ENCODE measurements at regions not wholly inside any gene's neighbourhood (a gene's known extent, or its start where the extent isn't known, plus 50 kb on each side); places are given as distances from the start of the nearest gene placed in this dataset.
A peak's percentile ranks its signal among the peaks of the same experiment; 100 is the strongest.

DNA sequence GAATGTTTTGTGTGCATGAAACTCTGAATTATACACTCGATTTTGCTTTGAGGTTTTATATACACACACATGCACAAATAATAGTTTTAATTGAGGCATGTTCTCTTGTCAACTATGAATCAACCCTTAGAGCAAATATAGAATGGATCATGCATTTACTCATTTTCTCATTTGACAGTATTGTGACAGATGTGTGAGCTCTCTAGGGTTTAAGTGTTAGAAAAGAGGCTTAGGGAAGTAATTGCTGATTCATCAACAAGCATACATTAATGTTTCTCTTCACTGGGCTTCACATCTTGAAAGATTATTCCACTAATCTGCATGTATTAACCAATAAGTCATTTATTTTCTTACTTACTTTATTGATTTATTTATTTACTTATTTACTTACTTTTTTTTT, 1356.8 kb upstream of the ACO1 start:
- POLR2A ChIA-PET, result no interaction called here
- in situ Hi-C loops (cut with HindIII; ENCODE audit: extremely low pct_ligation_motif_present, low pct_unique_long_range_greater_than_20kb) (no loop called here), intact Hi-C loops (cut with micrococcal nuclease; ENCODE audit: unreplicated experiment) (no loop called here)
- no peak overlapping the region for H3K27ac ChIP-seq (ENCODE audit: extremely low read length, insufficient read depth, low read length)
- FAIRE-seq (no peak), ATAC-seq (no peak), DNase-seq (ENCODE audit: low spot score) (no peak)
- no TSS peak for BruUV-seq (replicated peaks)
- no peaks in the 10 kb centered on the region for H4K20me1 ChIP-seq (ENCODE audit: insufficient read depth, low read length)
- H3K27me3 ChIP-seq (ENCODE audit: control insufficient read depth in 1 of 2, insufficient read depth in 2 of 2, low read length in 2 of 2), result no peaks in the 10 kb centered on the region
- H3K9me3 ChIP-seq (ENCODE audit: low read length), result no peaks in the 10 kb centered on the region
- H3K79me2 ChIP-seq (ENCODE audit: insufficient read depth, low read length), result no peaks in the 10 kb centered on the region
- H3K36me3 ChIP-seq (replicated peaks in 1 of 2; ENCODE audit: control insufficient read depth in 1 of 2, insufficient read depth in 2 of 2, low read length in 2 of 2), result no peaks in the 10 kb centered on the region
- 0% methylated on average over 1 of the region's 1 CpG for WGBS (ENCODE audit: low lambda C conversion rate)
- no peak overlapping the region for H3K4me2 ChIP-seq (ENCODE audit: low read depth, low read length)
- TF ChIP-seq MAFK (conservative IDR thresholded peaks at IDR 0.05 in 1 of 2, IDR thresholded peaks at IDR 0.05 in 1 of 2; ENCODE audit: low read length in 2 of 2), result peak; percentile 57 to 76; a peak in 3 of 4 replicates
- no peak for TF ChIP-seq GLI4 (CRISPR knock-in tag; IDR thresholded peaks at IDR 0.05; ENCODE audit: borderline replicate concordance)
- peak; percentile 66 for TF ChIP-seq MAFF (IDR thresholded peaks at IDR 0.05; ENCODE audit: low read depth, low read length)
- no peaks in the 10 kb centered on the region for H3K4me1 ChIP-seq (ENCODE audit: insufficient read depth, low read length)
- CTCF ChIA-PET (ENCODE audit: low intra/inter-chr PET ratio, low total read pairs), result no interaction called here
- no peak overlapping the region for H2AFZ ChIP-seq (ENCODE audit: low read length)
- no peak overlapping the region for H3K9ac ChIP-seq (ENCODE audit: insufficient read depth, low read depth, low read length)
- no peak overlapping the region for H3K4me3 ChIP-seq (replicated peaks in 1 of 3; ENCODE audit: insufficient read depth in 1 of 3, low read depth in 2 of 3, low read length in 3 of 3)

GRCh38 chr9:31028137-31028536, 1356.3 kb upstream of the ACO1 start:
- Histone ChIP-seq H3K4me1 (ENCODE audit: insufficient read depth, low read length) (no peaks in the 10 kb centered on the region), H3K4me3 (replicated peaks in 1 of 3; ENCODE audit: insufficient read depth in 1 of 3, low read depth in 2 of 3, low read length in 3 of 3) (no peak overlapping the region), H3K27ac (ENCODE audit: extremely low read length, insufficient read depth, low read length) (no peak overlapping the region), H2AFZ (ENCODE audit: low read length) (no peak overlapping the region), H4K20me1 (ENCODE audit: insufficient read depth, low read length) (no peaks in the 10 kb centered on the region), H3K79me2 (ENCODE audit: insufficient read depth, low read length) (no peaks in the 10 kb centered on the region), H3K36me3 (replicated peaks in 1 of 2; ENCODE audit: control insufficient read depth in 1 of 2, insufficient read depth in 2 of 2, low read length in 2 of 2) (no peaks in the 10 kb centered on the region), H3K4me2 (ENCODE audit: low read depth, low read length) (no peak overlapping the region), H3K9me3 (ENCODE audit: low read length) (no peaks in the 10 kb centered on the region), H3K27me3 (ENCODE audit: control insufficient read depth in 1 of 2, insufficient read depth in 2 of 2, low read length in 2 of 2) (no peaks in the 10 kb centered on the region), H3K9ac (ENCODE audit: insufficient read depth, low read depth, low read length) (no peak overlapping the region)
- intact Hi-C loops (cut with micrococcal nuclease; ENCODE audit: unreplicated experiment) (no loop called here), in situ Hi-C loops (cut with HindIII; ENCODE audit: extremely low pct_ligation_motif_present, low pct_unique_long_range_greater_than_20kb) (no loop called here)
- POLR2A ChIA-PET, result no interaction called here
- WGBS (ENCODE audit: low lambda C conversion rate), result 65% methylated on average over 8 of the region's 8 CpGs
- FAIRE-seq, result no peak
- no peak for TF ChIP-seq HINFP (CRISPR knock-in tag; IDR thresholded peaks at IDR 0.05; ENCODE audit: low read depth)
- no peak for TF ChIP-seq CREB1 (IDR thresholded peaks at IDR 0.05)
- no peak for TF ChIP-seq CREB1 (CRISPR knock-in tag; IDR thresholded peaks at IDR 0.05)
- no peak for TF ChIP-seq MTF1 (CRISPR knock-in tag; IDR thresholded peaks at IDR 0.05)
- TF ChIP-seq ZNF709 (CRISPR knock-in tag; IDR thresholded peaks at IDR 0.05), result no peak
- no TSS peak for BruUV-seq (replicated peaks)
- CTCF ChIA-PET (ENCODE audit: low intra/inter-chr PET ratio, low total read pairs), result no interaction called here
- no peak for DNase-seq (ENCODE audit: low spot score)
- ATAC-seq, result no peak
